ENCODE measurements at regions not wholly inside any gene's neighbourhood (a gene's known extent, or its start where the extent isn't known, plus 50 kb on each side); places are given as distances from the start of the nearest gene placed in this dataset.

DNA sequence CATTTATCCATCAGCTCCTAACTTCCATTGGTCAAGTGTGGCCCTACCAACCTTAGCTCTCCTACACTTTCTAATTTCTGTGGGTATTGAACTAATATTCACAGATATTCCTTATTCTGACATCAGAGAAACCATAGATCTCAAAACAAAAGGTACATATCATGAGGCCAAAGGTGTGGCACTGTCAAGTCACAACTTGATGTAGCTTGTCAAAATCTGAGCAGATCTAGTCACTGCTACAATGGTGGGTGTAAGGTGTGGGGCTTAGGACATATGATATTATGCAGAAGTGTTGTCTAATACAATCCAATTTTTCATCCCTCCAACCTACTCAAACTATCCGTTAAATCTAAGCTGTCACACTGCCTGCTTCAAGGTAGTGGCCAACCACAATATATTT, 114.0 kb upstream of the FAR2 start:
- TF ChIP-seq POLR2A (IDR thresholded peaks at IDR 0.05) (no peak), CTCF (IDR thresholded peaks at IDR 0.05) (no peak)
